Fibroblast of the conjunctiva (primary cell): ENCODE measurements at regions not wholly inside any gene's neighbourhood (a gene's known extent, or its start where the extent isn't known, plus 50 kb on each side); places are given as distances from the start of the nearest gene placed in this dataset.
"Not testable (repeated sequence)": the region's sequence is repeated elsewhere in the genome, so short reads cannot be mapped to it uniquely, and the experiment has no call there.

Source experiments
- DNase-seq: peaks from one replicate; pipeline ENCODE4 v3.0.0-alpha.2; 2010; ENCODE audit warnings: low read depth

- DNase-seq, result not testable (repeated sequence)
Observed at GRCh38 chr15:84152381-84152979, 83.1 kb upstream of the GOLGA6L4 start.

- not testable (repeated sequence) for DNase-seq
Observed at GRCh38 chr15:84153655-84154140, 81.9 kb upstream of the GOLGA6L4 start.

- not testable (repeated sequence) for DNase-seq
Observed at GRCh38 chr15:84154314-84154713, 81.3 kb upstream of the GOLGA6L4 start.

- not testable (repeated sequence) for DNase-seq
Observed at GRCh38 chr15:84154787-84155186, 80.8 kb upstream of the GOLGA6L4 start.

- not testable (repeated sequence) for DNase-seq
Observed at GRCh38 chr15:84155792-84156587, 79.6 kb upstream of the GOLGA6L4 start.

- not testable (repeated sequence) for DNase-seq
Observed at GRCh38 chr15:84156588-84156840, 79.1 kb upstream of the GOLGA6L4 start.

- not testable (repeated sequence) for DNase-seq
Observed at GRCh38 chr15:84157056-84157632, 78.4 kb upstream of the GOLGA6L4 start.

- DNase-seq, result not testable (repeated sequence)
Observed at GRCh38 chr15:84157857-84158256, 77.7 kb upstream of the GOLGA6L4 start.

- DNase-seq, result not testable (repeated sequence)
Observed at GRCh38 chr15:84159346-84160269, 76.0 kb upstream of the GOLGA6L4 start.

- DNase-seq, result not testable (repeated sequence)
Observed at GRCh38 chr15:84164423-84165292, 70.9 kb upstream of the GOLGA6L4 start.

GRCh38 chr15:84170029-84170428 is 65.5 kb upstream of the GOLGA6L4 start:
- not testable (repeated sequence) for DNase-seq

- DNase-seq, result not testable (repeated sequence)
Observed at GRCh38 chr15:84173231-84173610, 62.4 kb upstream of the GOLGA6L4 start.
